Right lobe of liver (tissue), 4 donors: ENCODE measurements at regions not wholly inside any gene's neighbourhood (a gene's known extent, or its start where the extent isn't known, plus 50 kb on each side); places are given as distances from the start of the nearest gene placed in this dataset.

Source experiments
- POLR2A ChIP-seq: fragments of 450-650 bp; IDR thresholded peaks from one replicate; pipeline ENCODE4 v1.6.1; 2017; ENCODE audit warnings: antibody characterized with exemption, mild to moderate bottlenecking
- TF ChIP-seq, protein P1 (sequence below), 4 donors: fragments of 200-600 bp in 3 of 4; fragments of 450-650 bp in 1 of 4; IDR thresholded peaks; one replicate each; pipeline versions ENCODE4 v1.5.1 to v1.8.0; 2016 to 2022; ENCODE audit warnings: antibody characterized with exemption in 4 of 4, mild to moderate bottlenecking in 2 of 4
- donor health status: DM: no; HTN: no; CAD: no.
- donor health status: DM: no; HTN: no; CAD: no.
- donor health status: DM: no; HTN: yes; CAD: no.

- TF ChIP-seq, protein P1, sequence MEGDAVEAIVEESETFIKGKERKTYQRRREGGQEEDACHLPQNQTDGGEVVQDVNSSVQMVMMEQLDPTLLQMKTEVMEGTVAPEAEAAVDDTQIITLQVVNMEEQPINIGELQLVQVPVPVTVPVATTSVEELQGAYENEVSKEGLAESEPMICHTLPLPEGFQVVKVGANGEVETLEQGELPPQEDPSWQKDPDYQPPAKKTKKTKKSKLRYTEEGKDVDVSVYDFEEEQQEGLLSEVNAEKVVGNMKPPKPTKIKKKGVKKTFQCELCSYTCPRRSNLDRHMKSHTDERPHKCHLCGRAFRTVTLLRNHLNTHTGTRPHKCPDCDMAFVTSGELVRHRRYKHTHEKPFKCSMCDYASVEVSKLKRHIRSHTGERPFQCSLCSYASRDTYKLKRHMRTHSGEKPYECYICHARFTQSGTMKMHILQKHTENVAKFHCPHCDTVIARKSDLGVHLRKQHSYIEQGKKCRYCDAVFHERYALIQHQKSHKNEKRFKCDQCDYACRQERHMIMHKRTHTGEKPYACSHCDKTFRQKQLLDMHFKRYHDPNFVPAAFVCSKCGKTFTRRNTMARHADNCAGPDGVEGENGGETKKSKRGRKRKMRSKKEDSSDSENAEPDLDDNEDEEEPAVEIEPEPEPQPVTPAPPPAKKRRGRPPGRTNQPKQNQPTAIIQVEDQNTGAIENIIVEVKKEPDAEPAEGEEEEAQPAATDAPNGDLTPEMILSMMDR (IDR thresholded peaks at IDR 0.05) = no peak
- TF ChIP-seq POLR2A = no peak
These were observed 153.0 kb downstream of the FOXA2 start for GRCh38 chr20:22431419-22431818.
